DMS79 treated with DMSO at 0.1 percent for 48 hours (cell line): ENCODE measurements at regions not wholly inside any gene's neighbourhood (a gene's known extent, or its start where the extent isn't known, plus 50 kb on each side); places are given as distances from the start of the nearest gene placed in this dataset.
"Not testable (repeated sequence)": the region's sequence is repeated elsewhere in the genome, so short reads cannot be mapped to it uniquely, and the experiment has no call there.

ENCODE experiments used
- DNase-seq: peaks from one replicate; lab custom pipeline; 2025; lab: John Stamatoyannopoulos, UW

DNA sequence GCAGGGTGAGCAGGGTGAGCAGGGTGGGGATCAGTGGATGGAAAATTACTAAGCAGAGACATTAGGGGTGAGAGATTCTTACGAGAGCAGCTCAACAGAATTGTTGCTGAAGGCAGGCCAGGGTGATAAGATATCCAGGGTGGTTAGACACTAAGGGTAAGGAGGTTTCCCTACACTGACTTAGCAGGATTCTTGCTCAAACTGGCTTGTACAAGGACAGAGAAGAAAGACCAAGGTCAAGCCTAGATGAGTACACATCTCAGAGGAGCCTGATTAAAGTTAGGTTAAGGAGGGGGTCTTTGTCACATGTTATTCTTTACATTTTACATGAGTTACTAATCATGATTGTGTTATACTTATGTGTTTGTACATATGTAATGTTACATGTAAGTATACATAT, 262.8 kb upstream of the FANCL start:
- DNase-seq, result no peak

DNA sequence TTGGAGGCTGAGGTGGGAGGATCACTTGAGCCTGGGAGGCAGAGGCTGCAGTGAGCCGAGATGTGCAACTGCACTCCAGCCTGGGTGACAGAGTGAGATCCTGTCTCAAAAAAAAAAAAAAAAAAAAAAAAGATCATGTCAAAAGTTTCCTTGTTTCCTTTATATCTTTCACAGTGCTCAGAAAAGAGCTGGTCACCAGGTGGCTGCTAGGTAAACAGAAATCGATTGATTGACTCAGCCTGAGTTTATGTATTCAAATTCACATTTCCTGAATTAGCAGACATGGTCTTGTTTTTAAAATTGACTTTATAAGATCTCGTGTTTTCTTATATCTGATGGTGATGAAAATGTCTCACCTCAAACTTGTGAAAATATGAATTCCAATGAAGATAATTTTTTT, 261.8 kb upstream of the FANCL start:
- DNase-seq, result no peak

DNA sequence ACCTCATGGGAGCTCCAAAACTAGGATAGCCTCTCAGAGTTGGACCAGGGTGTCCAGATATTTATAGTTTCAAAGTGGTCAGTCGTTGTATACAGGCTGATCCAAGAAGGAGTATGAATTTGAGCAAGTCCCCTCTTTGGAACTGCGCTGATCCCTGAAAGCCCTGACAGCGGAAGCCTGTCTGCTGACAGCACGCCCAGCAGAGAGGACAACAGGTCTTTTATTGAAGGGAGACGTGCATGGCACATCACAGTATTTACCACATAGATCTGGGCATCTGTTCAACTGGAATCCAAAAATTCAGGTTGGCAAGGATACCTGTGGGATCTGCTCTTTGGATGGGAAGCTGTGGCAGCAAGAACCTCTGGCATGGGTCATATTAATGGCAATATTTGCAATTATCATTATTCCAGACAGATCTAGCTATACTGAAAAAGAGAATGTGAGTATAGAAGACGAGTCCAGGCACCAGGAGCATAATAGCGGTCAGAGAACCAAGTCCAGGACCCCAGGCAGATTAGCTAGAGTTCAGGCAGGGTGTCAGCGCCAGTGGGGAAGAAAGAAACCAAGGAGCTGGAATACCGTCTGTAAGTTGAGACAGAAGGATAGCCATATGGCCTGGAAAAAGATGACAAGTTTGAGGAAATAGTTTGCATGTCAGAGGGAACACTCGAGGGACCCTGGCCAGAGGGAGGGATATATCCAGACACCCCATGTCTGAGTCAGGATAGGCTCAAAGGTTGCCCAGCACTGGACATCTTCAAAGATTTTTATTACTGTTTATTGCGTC, 260.4 kb upstream of the FANCL start:
- no peak for DNase-seq

DNA sequence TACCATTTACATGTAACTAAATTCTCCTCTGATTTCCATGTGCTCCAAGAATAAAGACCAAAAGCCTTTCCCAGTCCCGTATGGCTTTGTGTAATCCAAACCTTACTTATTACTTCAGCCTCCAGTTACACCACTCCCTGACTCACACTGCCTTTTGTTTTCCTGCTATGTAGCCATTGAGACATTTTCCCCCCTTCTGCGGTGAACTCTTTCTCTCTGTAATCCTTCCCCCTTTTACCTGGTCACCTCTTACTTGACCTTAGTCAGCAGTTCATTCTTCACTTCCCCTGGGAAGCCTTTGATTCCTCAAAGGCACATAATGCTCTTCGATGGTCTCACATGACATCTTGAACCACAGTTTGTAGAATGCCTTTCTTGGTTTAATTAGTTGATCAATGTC, 256.0 kb upstream of the FANCL start:
- DNase-seq, result no peak

DNA sequence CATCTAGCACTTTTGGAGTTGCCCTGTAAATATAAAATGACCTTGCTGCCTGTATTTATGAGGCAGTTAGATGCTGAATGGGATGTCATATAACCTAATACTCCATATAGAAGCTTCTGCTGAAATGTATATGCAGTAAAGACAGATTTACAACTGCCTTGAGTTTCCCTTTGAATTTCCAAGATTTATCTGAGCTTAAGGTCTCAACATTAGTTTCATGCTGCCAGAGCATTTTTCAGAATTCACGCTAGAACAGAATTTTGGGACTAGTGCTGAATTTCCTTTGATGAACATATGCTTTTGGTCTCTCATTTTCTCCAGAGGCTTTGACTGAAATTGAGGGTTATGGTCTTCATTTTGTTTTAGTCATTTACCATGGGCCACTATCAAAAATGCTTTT, 254.7 kb upstream of the FANCL start:
- no peak for DNase-seq

DNA sequence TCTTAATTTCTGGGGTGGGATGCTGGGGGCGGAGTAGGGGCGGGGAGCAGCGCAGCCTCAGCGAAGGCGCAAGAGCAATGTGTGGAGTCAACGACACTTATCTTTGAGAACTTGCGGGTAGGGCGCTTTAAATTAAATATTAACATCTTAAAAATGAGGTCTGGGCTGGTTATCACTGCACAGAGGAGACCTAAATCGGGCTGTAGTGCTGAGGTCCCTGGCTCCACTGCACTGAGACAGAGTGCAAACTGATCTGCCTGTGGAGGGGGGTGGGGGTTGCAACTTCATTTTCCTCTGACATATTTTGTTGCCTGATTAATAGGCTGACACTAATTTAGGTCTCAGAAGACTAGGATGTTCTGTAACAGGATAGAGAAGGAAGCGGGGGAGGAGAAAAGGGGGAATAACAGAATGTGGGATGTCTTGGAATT, 253.0 kb upstream of the FANCL start:
- no peak for DNase-seq

DNA sequence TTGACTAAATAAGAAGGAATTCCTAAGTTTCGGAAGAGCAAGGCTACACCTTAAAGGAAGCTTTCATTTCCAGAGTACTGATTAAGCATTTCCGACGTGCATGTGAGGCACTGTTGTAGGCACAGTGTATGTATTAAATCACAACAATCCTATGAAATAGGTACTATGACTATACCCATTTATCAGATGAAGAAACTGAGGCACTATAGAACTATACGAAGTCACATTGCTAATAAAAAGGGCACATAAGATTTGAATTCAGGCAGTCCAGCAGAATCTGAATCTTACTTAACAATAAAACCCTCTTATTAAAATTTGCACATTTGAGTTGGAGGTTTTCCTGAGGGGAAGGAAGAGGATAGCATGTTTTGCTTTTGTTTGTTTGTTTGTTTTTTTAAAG, 243.5 kb upstream of the FANCL start:
- no peak for DNase-seq

DNA sequence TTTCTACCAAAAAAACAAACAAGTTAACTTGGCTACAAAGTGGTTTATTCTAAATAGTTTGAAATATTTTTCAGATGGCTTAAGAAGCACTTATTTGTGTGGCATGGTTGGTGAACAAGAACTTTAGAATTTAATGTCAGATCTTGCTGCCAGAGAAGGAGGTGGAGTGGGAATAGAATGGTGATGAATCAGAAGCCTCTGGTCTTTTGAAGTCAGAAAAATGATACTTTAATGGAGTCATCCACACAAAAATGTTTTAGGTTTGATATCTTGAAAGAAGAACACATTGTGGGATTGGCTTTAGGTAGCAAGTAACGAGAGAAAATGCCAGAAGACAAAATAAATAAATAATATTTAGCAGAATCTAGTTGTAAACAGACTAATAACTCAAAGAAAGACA, 243.1 kb upstream of the FANCL start:
- no peak for DNase-seq

DNA sequence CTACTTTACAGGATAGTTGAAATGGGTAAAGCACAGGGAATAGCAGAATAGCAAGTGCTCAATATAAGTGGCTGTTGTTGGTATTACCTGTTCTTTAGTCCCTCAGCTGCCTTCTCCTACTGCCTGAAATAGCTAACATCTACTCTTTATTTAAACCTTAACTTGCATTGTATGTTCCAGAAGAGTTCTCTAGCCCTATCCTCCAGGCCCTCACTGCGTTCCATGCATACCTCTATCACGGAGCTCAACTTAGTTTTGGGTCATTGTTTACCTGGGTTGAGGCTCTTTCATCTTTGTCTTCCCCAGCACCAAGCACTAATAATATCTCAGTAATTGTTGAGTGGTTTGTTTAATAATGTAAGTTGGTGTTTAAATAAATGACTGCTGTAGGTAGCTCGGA, 242.2 kb upstream of the FANCL start:
- DNase-seq, result no peak

DNA sequence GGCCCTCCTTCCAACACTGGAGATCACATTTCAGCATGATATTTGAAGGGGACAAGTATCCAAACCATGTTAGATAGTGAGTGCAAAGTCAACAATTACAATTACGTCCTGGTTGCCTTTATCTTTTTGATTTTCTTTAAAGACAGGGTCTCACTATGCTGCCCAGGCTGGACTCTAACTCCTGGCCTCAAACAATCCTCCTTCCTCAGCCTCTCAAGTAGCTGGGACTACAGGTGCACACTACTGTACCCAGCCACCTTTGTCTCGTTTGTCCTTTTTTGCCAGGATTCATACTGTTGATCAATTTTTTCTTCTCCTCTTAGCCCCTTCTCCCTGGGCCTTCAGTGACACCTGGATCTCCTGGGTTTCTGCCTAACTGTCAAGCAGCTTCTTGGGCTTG, 240.5 kb upstream of the FANCL start:
- DNase-seq, result no peak

DNA sequence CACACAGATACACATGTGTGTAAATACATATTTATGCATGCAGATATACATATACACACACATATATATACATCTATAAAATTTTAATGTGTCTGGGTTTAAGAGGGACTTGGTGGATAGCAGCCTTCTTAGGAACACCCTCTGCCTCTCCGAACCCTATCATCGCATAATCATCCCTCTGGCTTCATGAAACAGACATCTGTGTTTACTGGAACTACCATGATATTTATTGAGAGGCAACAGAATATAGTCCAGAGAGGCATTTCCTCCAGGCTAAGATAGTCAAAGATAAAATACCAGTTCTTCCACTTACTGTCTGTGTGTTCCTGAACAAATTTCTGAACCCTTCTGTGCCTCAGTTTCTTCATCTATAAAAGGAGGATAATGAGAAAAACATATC, 239.0 kb upstream of the FANCL start:
- no peak for DNase-seq

DNA sequence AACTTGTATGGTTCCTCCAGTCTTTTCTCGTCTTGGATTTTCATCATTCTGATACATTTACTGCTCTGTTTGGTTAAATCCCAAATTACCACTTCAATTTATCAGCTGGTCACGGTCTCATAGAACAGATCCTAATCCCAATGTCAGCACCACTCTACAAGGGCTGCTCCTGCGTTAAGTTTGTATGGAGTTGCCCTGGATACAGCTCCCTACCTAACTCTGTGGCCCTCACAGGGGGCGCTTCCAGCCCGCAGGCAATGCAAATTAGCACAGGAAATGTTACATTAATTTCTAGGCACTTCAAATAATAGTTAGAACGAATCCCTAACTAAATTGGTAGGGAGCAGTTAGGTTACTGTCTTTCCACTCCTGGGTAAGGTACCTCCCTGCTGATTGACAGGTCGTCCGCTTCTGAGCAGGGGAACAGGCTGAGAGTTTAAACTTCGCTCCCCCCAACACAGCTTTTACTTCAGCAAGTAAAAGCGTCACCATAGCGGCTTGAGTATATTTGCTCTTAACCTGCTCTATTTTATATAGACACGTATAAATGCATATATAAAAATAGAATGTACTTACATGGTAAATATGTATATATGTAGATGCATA, 238.5 kb upstream of the FANCL start:
- DNase-seq, result peak; percentile 51

DNA sequence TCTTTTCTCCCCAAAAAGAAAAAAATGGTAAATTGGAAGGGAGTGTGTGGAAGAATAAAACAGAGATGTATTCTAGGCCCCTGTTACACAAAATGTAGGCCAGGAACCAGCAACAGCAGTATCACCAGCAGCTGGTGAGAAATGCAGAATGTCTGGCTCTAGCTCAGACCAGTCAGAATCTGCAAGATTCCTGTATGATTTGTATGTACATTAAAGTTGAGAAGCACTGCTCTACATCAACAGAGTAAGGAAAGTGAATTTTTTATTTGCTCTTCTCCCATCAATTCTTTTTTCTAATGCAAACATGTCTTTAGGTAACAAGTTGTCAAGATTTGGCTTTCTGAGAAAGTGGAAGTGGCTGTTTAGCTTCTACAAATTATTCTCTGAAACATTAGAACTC, 235.4 kb upstream of the FANCL start:
- DNase-seq, result no peak

DNA sequence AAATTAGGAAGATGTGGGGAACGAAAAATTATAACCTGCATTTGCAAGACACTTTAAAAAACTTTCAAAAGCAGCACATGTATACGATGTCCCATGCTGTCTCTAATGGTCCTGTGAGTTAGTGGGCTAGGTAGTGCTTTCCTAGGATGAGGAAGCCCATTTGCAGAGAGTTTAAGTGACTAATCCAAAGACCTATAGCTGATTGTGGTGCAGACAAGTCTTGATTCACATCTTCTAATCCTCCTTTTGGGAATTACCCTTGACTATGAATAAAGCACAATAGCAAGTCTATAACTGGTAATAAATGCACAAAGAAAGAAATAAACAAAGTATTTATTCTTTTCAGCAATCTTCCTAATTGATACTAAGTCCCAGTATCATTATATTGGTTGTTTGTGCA, 234.6 kb upstream of the FANCL start:
- no peak for DNase-seq

DNA sequence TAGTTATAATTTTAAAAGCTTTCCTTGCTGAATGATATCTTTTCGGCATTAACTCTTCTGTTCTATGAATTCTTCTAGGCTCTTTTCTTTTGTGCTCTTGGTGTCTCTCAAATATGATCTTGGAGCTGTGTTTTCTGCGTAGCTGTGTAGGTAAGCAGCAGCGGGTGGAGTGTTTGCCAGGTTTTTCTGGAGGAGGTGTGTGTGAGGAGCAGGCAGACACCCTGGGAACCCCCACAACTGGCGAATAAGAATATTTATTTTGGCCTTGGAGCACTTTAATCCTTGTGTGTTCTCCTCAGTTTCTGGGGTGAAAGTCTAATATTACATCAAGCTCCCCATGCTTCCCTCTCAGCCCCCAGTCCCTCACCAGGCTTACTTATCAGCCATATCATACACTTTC, 232.0 kb upstream of the FANCL start:
- no peak for DNase-seq

DNA sequence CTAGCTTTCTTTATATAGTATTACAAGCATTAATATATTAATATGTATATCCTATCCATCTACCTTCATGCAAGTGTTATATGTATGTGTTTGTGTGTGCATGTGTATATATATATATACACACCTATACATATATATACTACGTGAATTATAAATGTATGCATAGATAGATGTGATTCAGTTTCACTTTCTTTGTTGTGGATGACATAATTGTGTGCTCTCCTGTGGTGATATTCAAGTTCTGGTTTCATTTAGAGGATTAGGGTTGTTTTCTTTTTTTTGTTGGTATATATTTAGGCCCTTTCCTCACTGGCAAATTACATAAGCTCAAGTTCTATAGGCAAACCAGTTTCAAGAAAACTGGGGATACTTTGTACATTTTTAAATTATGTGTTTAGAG, 225.7 kb upstream of the FANCL start:
- DNase-seq, result no peak

DNA sequence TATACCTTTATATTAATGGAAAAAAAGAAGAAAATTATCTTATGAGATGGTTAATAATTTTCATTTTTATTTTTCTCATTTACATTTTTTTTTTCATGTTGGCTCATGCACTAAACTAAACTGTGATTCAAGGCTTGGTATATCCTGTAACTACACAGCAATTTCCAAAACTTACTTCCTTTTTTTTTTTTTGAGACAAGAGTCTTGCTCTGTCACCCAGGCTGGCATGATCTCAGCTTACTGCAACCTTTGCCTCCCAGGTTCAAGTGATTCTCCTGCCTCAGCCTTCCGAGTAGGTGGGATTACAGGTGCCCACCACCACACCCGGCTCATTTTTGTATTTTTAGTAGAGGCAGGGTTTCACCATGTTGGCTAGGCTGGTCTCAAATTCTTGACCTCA, 224.9 kb upstream of the FANCL start:
- DNase-seq, result not testable (repeated sequence)

DNA sequence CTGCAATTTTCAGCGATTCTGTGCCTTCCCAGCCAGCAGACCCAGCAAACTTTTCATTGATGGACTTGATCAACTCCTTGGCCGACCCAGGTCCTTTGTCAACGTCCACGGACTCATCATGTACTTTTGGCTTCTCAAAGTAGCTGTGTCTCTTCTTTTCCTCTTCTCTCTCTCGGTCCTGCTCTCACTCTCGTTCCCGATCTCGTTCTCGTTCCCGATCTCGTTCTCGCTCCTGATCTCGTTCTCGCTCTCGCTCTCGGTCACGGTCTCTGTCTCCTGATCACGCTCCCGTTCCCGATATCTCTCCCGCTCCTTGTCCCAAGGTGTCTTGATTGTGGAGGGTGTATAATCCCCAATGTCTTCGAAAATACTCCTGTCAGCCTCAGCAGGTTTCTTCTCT, 219.5 kb upstream of the FANCL start:
- DNase-seq, result no peak

DNA sequence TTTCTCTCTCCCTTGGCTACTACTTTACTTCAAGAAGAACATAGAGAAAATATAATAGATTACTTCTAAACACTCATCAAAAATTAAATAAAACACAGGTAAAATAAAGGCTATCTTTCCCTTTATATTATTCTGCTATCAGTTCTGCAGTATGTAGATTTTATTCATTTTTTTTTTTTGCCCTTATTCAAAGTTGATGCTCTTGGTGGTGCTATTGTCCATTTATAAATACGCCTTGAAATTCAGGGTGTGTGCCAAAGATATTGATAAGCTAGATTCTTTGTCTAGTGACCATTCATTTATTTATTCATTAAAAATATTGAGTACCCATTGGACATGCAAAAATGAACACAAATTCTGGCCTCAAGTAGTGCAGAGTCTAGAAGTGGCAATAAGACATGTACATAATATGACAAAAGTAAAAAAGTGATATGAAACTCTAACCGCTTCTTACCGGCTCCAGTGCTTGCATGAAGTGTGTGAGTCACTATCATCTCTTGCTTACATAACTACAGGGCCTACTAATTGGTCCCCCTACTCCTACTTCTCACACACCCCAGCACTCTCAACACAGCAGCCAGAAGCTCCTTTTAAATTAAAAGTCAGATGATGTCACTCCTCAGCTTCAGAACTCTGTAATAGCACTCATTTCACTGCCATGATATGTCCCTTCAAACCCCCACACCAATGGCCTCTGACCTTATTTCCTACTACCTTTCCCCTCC, 208.3 kb upstream of the FANCL start:
- DNase-seq, result no peak

DNA sequence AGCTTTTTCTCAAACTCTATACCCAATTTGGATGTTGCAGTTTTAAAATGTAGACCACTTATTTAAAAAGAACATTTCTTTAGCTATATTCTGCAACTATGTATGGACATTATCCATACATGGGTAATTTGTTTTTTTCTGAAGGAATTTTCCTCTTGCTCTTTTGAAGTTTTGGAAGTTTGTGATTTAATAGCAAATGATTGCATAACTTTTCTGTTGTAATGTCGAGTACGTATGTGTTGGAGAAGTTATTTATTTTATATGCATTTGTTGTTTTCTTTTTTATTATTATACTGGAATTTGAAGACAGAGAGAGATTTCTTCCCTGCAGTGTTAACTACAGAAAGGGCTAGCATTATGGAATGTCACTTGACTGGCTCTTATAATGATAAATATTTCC, 207.7 kb upstream of the FANCL start:
- DNase-seq, result no peak

DNA sequence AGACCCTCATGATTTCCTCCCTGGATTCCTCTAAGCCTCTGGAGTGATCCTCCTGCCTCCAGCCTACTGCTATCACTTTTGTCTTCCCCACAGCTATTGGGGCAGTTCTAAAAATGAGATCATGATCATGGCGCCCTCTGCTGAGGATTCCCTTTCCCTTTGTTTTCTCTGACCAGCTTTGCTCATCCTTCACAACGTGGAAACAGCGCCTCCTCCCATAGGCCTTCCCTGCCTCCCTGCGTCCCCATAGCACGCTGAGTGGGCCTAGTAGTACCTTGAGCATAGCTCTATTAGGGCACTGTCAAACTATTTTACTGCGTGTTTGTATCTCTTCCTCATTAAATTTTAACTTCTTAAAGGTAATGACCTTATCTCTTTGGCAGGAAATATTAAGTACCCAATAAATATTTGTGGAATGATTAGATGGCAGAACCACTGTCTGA, 207.0 kb upstream of the FANCL start:
- DNase-seq, result no peak

DNA sequence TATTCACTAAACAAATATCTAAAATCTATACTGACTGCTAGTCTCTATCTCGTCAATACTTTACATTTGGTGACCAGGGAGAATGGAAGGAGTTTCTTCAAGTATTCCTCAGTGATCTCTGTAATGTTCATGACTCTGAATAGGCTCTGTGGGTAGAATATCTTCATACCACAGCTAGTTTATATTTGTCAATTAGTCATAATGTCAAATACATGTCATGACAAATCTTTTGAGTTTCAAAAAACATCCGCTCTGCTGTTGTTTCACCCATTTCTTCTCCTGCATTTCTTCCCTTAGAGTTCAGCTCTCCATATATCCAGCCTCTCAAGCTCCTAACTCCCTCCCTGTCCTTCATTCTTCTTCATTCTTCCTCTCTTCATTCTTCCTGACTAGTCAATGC, 206.5 kb upstream of the FANCL start:
- DNase-seq, result no peak

DNA sequence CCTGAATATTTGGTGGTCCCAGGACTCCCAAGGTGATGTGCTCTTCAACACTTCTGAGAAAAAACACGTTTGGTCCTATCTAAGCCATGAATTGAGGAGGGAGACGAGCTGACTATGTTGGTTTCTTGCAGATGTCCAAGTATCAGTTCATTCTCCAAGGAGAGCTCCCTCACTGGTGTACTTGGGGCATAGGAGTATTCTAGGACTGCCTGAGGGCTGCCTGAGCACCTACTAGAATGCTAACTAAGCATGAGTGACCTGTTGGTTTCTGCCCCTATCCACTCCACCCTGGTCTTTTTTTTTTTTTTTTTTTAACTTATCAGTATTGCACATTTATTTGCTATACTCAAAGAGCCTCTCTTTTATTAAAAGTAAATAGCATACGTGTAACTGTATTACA, 200.5 kb upstream of the FANCL start:
- DNase-seq, result no peak
